ENCODE measurements at regions not wholly inside any gene's neighbourhood (a gene's known extent, or its start where the extent isn't known, plus 50 kb on each side); places are given as distances from the start of the nearest gene placed in this dataset.

DNA sequence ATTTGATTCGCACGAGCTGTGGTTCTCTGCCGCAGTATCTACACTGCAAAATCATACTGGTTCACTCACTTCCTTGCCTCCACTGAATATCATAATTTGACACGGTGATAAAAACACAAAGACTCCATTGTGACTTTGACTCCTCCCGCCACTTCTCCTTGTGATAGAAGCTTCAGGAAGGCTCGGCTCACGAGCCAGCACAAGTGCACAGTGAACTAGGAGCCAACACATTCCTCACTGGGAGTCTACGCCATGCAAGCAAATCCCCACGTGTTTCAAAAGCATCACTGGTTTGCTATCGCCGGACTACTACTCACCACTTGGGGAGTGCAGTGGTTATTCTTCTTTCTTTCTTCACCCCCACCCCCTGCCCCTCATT is 293.3 kb upstream of the PARD3B start (continued):
- TF ChIP-seq ARID4B (CRISPR knock-in tag; IDR thresholded peaks at IDR 0.05; ENCODE audit: borderline replicate concordance) (no peak), NR1H2 (CRISPR knock-in tag; IDR thresholded peaks at IDR 0.05) (no peak), SP1 (CRISPR knock-in tag; conservative IDR thresholded peaks at IDR 0.05) (no peak), TP53 (CRISPR knock-in tag; IDR thresholded peaks at IDR 0.05) (no peak), E2F4 (CRISPR knock-in tag; IDR thresholded peaks at IDR 0.05; ENCODE audit: borderline replicate concordance, low read depth) (no peak), ZNF138 (CRISPR knock-in tag; conservative IDR thresholded peaks at IDR 0.05) (no peak)
- TF ChIP-seq, protein P1, sequence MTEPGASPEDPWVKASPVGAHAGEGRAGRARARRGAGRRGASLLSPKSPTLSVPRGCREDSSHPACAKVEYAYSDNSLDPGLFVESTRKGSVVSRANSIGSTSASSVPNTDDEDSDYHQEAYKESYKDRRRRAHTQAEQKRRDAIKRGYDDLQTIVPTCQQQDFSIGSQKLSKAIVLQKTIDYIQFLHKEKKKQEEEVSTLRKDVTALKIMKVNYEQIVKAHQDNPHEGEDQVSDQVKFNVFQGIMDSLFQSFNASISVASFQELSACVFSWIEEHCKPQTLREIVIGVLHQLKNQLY (CRISPR knock-in tag; IDR thresholded peaks at IDR 0.05): no peak

- TF ChIP-seq FOXP1 (CRISPR knock-in tag; IDR thresholded peaks at IDR 0.05; ENCODE audit: borderline replicate concordance) (no peak), NFATC4 (CRISPR knock-in tag; IDR thresholded peaks at IDR 0.05) (no peak), TP53 (CRISPR knock-in tag; IDR thresholded peaks at IDR 0.05) (no peak), IRF2 (CRISPR knock-in tag; IDR thresholded peaks at IDR 0.05; ENCODE audit: borderline replicate concordance, low read depth) (no peak), TEAD4 (CRISPR knock-in tag; IDR thresholded peaks at IDR 0.05) (no peak), NR3C1 (CRISPR knock-in tag; conservative IDR thresholded peaks at IDR 0.05; ENCODE audit: low read depth) (no peak), TEAD1 (CRISPR knock-in tag; IDR thresholded peaks at IDR 0.05) (no peak), GTF2I (CRISPR knock-in tag; conservative IDR thresholded peaks at IDR 0.05) (no peak)
- TF ChIP-seq, protein P2, sequence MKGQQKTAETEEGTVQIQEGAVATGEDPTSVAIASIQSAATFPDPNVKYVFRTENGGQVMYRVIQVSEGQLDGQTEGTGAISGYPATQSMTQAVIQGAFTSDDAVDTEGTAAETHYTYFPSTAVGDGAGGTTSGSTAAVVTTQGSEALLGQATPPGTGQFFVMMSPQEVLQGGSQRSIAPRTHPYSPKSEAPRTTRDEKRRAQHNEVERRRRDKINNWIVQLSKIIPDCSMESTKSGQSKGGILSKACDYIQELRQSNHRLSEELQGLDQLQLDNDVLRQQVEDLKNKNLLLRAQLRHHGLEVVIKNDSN (CRISPR knock-in tag; IDR thresholded peaks at IDR 0.05): no peak
- TF ChIP-seq, protein P3, sequence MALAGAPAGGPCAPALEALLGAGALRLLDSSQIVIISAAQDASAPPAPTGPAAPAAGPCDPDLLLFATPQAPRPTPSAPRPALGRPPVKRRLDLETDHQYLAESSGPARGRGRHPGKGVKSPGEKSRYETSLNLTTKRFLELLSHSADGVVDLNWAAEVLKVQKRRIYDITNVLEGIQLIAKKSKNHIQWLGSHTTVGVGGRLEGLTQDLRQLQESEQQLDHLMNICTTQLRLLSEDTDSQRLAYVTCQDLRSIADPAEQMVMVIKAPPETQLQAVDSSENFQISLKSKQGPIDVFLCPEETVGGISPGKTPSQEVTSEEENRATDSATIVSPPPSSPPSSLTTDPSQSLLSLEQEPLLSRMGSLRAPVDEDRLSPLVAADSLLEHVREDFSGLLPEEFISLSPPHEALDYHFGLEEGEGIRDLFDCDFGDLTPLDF (CRISPR knock-in tag; IDR thresholded peaks at IDR 0.05): no peak
- TF ChIP-seq, protein P4, sequence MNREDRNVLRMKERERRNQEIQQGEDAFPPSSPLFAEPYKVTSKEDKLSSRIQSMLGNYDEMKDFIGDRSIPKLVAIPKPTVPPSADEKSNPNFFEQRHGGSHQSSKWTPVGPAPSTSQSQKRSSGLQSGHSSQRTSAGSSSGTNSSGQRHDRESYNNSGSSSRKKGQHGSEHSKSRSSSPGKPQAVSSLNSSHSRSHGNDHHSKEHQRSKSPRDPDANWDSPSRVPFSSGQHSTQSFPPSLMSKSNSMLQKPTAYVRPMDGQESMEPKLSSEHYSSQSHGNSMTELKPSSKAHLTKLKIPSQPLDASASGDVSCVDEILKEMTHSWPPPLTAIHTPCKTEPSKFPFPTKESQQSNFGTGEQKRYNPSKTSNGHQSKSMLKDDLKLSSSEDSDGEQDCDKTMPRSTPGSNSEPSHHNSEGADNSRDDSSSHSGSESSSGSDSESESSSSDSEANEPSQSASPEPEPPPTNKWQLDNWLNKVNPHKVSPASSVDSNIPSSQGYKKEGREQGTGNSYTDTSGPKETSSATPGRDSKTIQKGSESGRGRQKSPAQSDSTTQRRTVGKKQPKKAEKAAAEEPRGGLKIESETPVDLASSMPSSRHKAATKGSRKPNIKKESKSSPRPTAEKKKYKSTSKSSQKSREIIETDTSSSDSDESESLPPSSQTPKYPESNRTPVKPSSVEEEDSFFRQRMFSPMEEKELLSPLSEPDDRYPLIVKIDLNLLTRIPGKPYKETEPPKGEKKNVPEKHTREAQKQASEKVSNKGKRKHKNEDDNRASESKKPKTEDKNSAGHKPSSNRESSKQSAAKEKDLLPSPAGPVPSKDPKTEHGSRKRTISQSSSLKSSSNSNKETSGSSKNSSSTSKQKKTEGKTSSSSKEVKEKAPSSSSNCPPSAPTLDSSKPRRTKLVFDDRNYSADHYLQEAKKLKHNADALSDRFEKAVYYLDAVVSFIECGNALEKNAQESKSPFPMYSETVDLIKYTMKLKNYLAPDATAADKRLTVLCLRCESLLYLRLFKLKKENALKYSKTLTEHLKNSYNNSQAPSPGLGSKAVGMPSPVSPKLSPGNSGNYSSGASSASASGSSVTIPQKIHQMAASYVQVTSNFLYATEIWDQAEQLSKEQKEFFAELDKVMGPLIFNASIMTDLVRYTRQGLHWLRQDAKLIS (CRISPR knock-in tag; IDR thresholded peaks at IDR 0.05; ENCODE audit: borderline replicate concordance): no peak
- TF ChIP-seq, protein P5, sequence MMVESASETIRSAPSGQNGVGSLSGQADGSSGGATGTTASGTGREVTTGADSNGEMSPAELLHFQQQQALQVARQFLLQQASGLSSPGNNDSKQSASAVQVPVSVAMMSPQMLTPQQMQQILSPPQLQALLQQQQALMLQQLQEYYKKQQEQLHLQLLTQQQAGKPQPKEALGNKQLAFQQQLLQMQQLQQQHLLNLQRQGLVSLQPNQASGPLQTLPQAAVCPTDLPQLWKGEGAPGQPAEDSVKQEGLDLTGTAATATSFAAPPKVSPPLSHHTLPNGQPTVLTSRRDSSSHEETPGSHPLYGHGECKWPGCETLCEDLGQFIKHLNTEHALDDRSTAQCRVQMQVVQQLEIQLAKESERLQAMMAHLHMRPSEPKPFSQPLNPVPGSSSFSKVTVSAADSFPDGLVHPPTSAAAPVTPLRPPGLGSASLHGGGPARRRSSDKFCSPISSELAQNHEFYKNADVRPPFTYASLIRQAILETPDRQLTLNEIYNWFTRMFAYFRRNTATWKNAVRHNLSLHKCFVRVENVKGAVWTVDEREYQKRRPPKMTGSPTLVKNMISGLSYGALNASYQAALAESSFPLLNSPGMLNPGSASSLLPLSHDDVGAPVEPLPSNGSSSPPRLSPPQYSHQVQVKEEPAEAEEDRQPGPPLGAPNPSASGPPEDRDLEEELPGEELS (CRISPR knock-in tag; IDR thresholded peaks at IDR 0.05): no peak
- no peak for ATAC-seq
- ChIA-PET POLR2A (no interaction called here), CTCF (no interaction called here)
- peaks cover 3% of the 10 kb centered on the region for H3K27me3 Mint-ChIP-seq (ENCODE audit: low read depth)
- no peaks in the 10 kb centered on the region for H3K36me3 Mint-ChIP-seq
- no peak overlapping the region for H3K27ac Mint-ChIP-seq
- no peak for DNase-seq (ENCODE audit: low spot score)
- peaks cover 10% of the 10 kb centered on the region for H3K4me1 Mint-ChIP-seq
- H3K9me3 Mint-ChIP-seq: no peaks in the 10 kb centered on the region
- no peak overlapping the region for H3K4me3 Mint-ChIP-seq
These were observed 290.2 kb upstream of the PARD3B start for GRCh38 chr2:204255071-204255470.
